ENCODE measurements at regions not wholly inside any gene's neighbourhood (a gene's known extent, or its start where the extent isn't known, plus 50 kb on each side); places are given as distances from the start of the nearest gene placed in this dataset.

- Histone ChIP-seq H3K4me1 (ENCODE audit: low read length) (no peaks in the 10 kb centered on the region), H3K79me2 (ENCODE audit: low read length) (no peaks in the 10 kb centered on the region), H3K9me3 (ENCODE audit: low read length) (no peaks in the 10 kb centered on the region), H3K36me3 (ENCODE audit: insufficient read depth, low read length) (no peaks in the 10 kb centered on the region), H3K4me2 (ENCODE audit: low read depth, low read length, poor library complexity, severe bottlenecking) (no peak overlapping the region), H4K20me1 (ENCODE audit: insufficient read depth, low read depth, low read length) (no peaks in the 10 kb centered on the region), H3K9me2 (replicated peaks; ENCODE audit: insufficient read depth, low read length) (no peaks in the 10 kb centered on the region), H3K4me3 (ENCODE audit: low read length) (no peak overlapping the region), H3K9ac (ENCODE audit: low read length) (no peak overlapping the region), H3K27ac (ENCODE audit: low read length) (no peak overlapping the region), H3K27me3 (ENCODE audit: low read length) (no peaks in the 10 kb centered on the region), H2AFZ (ENCODE audit: low read length) (no peak overlapping the region)
- no peak for DNase-seq
These were observed 138.9 kb upstream of the LINGO1 start for GRCh38 chr15:77771616-77772015.

- Histone ChIP-seq H3K27me3 (ENCODE audit: low read length) (no peaks in the 10 kb centered on the region), H3K79me2 (ENCODE audit: low read length) (no peaks in the 10 kb centered on the region), H3K4me1 (ENCODE audit: low read length) (no peaks in the 10 kb centered on the region), H3K9me2 (replicated peaks; ENCODE audit: insufficient read depth, low read length) (no peaks in the 10 kb centered on the region), H3K36me3 (ENCODE audit: insufficient read depth, low read length) (no peaks in the 10 kb centered on the region), H3K4me3 (ENCODE audit: low read length) (no peak overlapping the region), H3K9me3 (ENCODE audit: low read length) (no peaks in the 10 kb centered on the region), H3K27ac (ENCODE audit: low read length) (no peak overlapping the region), H2AFZ (ENCODE audit: low read length) (no peak overlapping the region), H4K20me1 (ENCODE audit: insufficient read depth, low read depth, low read length) (no peaks in the 10 kb centered on the region), H3K9ac (ENCODE audit: low read length) (no peak overlapping the region), H3K4me2 (ENCODE audit: low read depth, low read length, poor library complexity, severe bottlenecking) (no peak overlapping the region)
- DNase-seq = no peak
These were observed 137.0 kb upstream of the LINGO1 start for GRCh38 chr15:77769700-77770099.

- Histone ChIP-seq H3K36me3 (ENCODE audit: insufficient read depth, low read length) (no peaks in the 10 kb centered on the region), H3K4me1 (ENCODE audit: low read length) (no peaks in the 10 kb centered on the region), H2AFZ (ENCODE audit: low read length) (no peak overlapping the region), H3K9ac (ENCODE audit: low read length) (no peak overlapping the region), H3K27me3 (ENCODE audit: low read length) (no peaks in the 10 kb centered on the region), H4K20me1 (ENCODE audit: insufficient read depth, low read depth, low read length) (no peaks in the 10 kb centered on the region), H3K9me3 (ENCODE audit: low read length) (no peaks in the 10 kb centered on the region), H3K79me2 (ENCODE audit: low read length) (no peaks in the 10 kb centered on the region), H3K4me2 (ENCODE audit: low read depth, low read length, poor library complexity, severe bottlenecking) (no peak overlapping the region), H3K9me2 (replicated peaks; ENCODE audit: insufficient read depth, low read length) (no peaks in the 10 kb centered on the region), H3K27ac (ENCODE audit: low read length) (no peak overlapping the region), H3K4me3 (ENCODE audit: low read length) (no peak overlapping the region)
- no peak for DNase-seq
These were observed 135.9 kb upstream of the LINGO1 start for GRCh38 chr15:77768521-77769078.

- Histone ChIP-seq H3K79me2 (ENCODE audit: low read length) (no peaks in the 10 kb centered on the region), H3K27ac (ENCODE audit: low read length) (no peak overlapping the region), H3K4me2 (ENCODE audit: low read depth, low read length, poor library complexity, severe bottlenecking) (no peak overlapping the region), H3K4me3 (ENCODE audit: low read length) (no peak overlapping the region), H3K27me3 (ENCODE audit: low read length) (no peaks in the 10 kb centered on the region), H3K36me3 (ENCODE audit: insufficient read depth, low read length) (no peaks in the 10 kb centered on the region), H3K9ac (ENCODE audit: low read length) (no peak overlapping the region), H4K20me1 (ENCODE audit: insufficient read depth, low read depth, low read length) (no peaks in the 10 kb centered on the region), H3K4me1 (ENCODE audit: low read length) (no peaks in the 10 kb centered on the region), H3K9me3 (ENCODE audit: low read length) (no peaks in the 10 kb centered on the region), H2AFZ (ENCODE audit: low read length) (no peak overlapping the region), H3K9me2 (replicated peaks; ENCODE audit: insufficient read depth, low read length) (no peaks in the 10 kb centered on the region)
- DNase-seq = no peak
These were observed 135.4 kb upstream of the LINGO1 start for GRCh38 chr15:77768107-77768506.

- Histone ChIP-seq H3K9ac (ENCODE audit: low read length) (no peak overlapping the region), H3K4me1 (ENCODE audit: low read length) (no peaks in the 10 kb centered on the region), H3K9me3 (ENCODE audit: low read length) (no peaks in the 10 kb centered on the region), H3K79me2 (ENCODE audit: low read length) (no peaks in the 10 kb centered on the region), H3K27me3 (ENCODE audit: low read length) (no peaks in the 10 kb centered on the region), H3K4me3 (ENCODE audit: low read length) (no peak overlapping the region), H3K36me3 (ENCODE audit: insufficient read depth, low read length) (no peaks in the 10 kb centered on the region), H3K9me2 (replicated peaks; ENCODE audit: insufficient read depth, low read length) (no peaks in the 10 kb centered on the region), H2AFZ (ENCODE audit: low read length) (no peak overlapping the region), H3K4me2 (ENCODE audit: low read depth, low read length, poor library complexity, severe bottlenecking) (no peak overlapping the region), H3K27ac (ENCODE audit: low read length) (no peak overlapping the region), H4K20me1 (ENCODE audit: insufficient read depth, low read depth, low read length) (no peaks in the 10 kb centered on the region)
- DNase-seq = no peak
These were observed 131.4 kb upstream of the LINGO1 start for GRCh38 chr15:77764095-77764494.

GRCh38 chr15:77762747-77763355 is 130.1 kb upstream of the LINGO1 start:
- Histone ChIP-seq H3K9me3 (ENCODE audit: low read length) (no peaks in the 10 kb centered on the region), H3K27ac (ENCODE audit: low read length) (no peak overlapping the region), H3K79me2 (ENCODE audit: low read length) (no peaks in the 10 kb centered on the region), H3K4me1 (ENCODE audit: low read length) (peaks cover 2% of the 10 kb centered on the region; the same call in 1 of the 2 replicates), H3K4me2 (ENCODE audit: low read depth, low read length, poor library complexity, severe bottlenecking) (no peak overlapping the region), H4K20me1 (ENCODE audit: insufficient read depth, low read depth, low read length) (no peaks in the 10 kb centered on the region), H2AFZ (ENCODE audit: low read length) (no peak overlapping the region), H3K9ac (ENCODE audit: low read length) (no peak overlapping the region), H3K36me3 (ENCODE audit: insufficient read depth, low read length) (no peaks in the 10 kb centered on the region), H3K9me2 (replicated peaks; ENCODE audit: insufficient read depth, low read length) (no peaks in the 10 kb centered on the region), H3K27me3 (ENCODE audit: low read length) (no peaks in the 10 kb centered on the region), H3K4me3 (ENCODE audit: low read length) (no peak overlapping the region)
- DNase-seq = no peak

GRCh38 chr15:77759896-77760592 is 127.3 kb upstream of the LINGO1 start:
- no peaks in the 10 kb centered on the region for H3K36me3 ChIP-seq (ENCODE audit: insufficient read depth, low read length)
- no peak overlapping the region for H3K4me3 ChIP-seq (ENCODE audit: low read length)
- no peak for DNase-seq
- H2AFZ ChIP-seq (ENCODE audit: low read length) = no peak overlapping the region
- H3K9me3 ChIP-seq (ENCODE audit: low read length) = no peaks in the 10 kb centered on the region
- H4K20me1 ChIP-seq (ENCODE audit: insufficient read depth, low read depth, low read length) = no peaks in the 10 kb centered on the region
- H3K4me2 ChIP-seq (ENCODE audit: low read depth, low read length, poor library complexity, severe bottlenecking) = no peak overlapping the region
- H3K27ac ChIP-seq (ENCODE audit: low read length) = no peak overlapping the region
- no peak overlapping the region for H3K9ac ChIP-seq (ENCODE audit: low read length)
- no peaks in the 10 kb centered on the region for H3K27me3 ChIP-seq (ENCODE audit: low read length)
- no peaks in the 10 kb centered on the region for H3K9me2 ChIP-seq (replicated peaks; ENCODE audit: insufficient read depth, low read length)
- peaks cover 2% of the 10 kb centered on the region; the same call in 1 of the 2 replicates for H3K4me1 ChIP-seq (ENCODE audit: low read length)
- no peaks in the 10 kb centered on the region for H3K79me2 ChIP-seq (ENCODE audit: low read length)

GRCh38 chr15:77753939-77754338 is 121.2 kb upstream of the LINGO1 start:
- Histone ChIP-seq H3K27me3 (ENCODE audit: low read length) (no peaks in the 10 kb centered on the region), H3K36me3 (ENCODE audit: insufficient read depth, low read length) (no peaks in the 10 kb centered on the region), H3K9ac (ENCODE audit: low read length) (no peak overlapping the region), H2AFZ (ENCODE audit: low read length) (no peak overlapping the region), H3K4me1 (ENCODE audit: low read length) (peaks cover 2% of the 10 kb centered on the region; the same call in 1 of the 2 replicates), H3K9me3 (ENCODE audit: low read length) (no peaks in the 10 kb centered on the region), H3K27ac (ENCODE audit: low read length) (no peak overlapping the region), H3K79me2 (ENCODE audit: low read length) (no peaks in the 10 kb centered on the region), H3K9me2 (replicated peaks; ENCODE audit: insufficient read depth, low read length) (no peaks in the 10 kb centered on the region), H3K4me3 (ENCODE audit: low read length) (no peak overlapping the region), H4K20me1 (ENCODE audit: insufficient read depth, low read depth, low read length) (0 out of 2 replicates have a peak, but pooled peaks cover 4% of the 10 kb centered on the region), H3K4me2 (ENCODE audit: low read depth, low read length, poor library complexity, severe bottlenecking) (no peak overlapping the region)
- DNase-seq = no peak

Measured in Karpas-422 (cell line).